Inflammatory macrophage (primary cell): ENCODE measurements at regions not wholly inside any gene's neighbourhood (a gene's known extent, or its start where the extent isn't known, plus 50 kb on each side); places are given as distances from the start of the nearest gene placed in this dataset.
"Not testable (repeated sequence)": the region's sequence is repeated elsewhere in the genome, so short reads cannot be mapped to it uniquely, and the experiment has no call there.

Experiments
- DNase-seq, 2 donors: peaks; one replicate each; pipeline ENCODE4 v3.0.0-alpha.2; 2020 to 2022

DNA sequence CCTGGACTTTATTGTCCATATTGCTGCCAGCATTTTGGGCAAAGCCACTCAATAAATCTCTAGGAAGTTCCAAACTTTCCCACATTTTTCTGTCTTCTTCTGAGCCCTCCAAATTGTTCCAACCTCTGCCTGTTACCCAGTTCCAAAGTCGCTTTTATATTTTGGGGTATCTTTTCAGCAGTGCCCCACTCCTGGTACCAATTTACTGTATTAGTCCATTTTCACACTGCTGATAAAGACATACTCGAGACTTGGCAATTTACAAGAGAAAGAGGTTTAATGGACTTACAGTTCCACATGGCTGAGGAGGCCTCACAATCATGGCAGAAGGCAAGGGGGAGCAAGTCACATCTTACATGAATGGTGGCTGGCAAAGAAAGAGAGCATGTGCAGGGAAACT lies 53.4 kb downstream of the AHSP start:
- not testable (repeated sequence) for DNase-seq

GRCh38 chr16:31601737-31602384 lies 74.2 kb downstream of the AHSP start:
- not testable (repeated sequence) for DNase-seq

DNA sequence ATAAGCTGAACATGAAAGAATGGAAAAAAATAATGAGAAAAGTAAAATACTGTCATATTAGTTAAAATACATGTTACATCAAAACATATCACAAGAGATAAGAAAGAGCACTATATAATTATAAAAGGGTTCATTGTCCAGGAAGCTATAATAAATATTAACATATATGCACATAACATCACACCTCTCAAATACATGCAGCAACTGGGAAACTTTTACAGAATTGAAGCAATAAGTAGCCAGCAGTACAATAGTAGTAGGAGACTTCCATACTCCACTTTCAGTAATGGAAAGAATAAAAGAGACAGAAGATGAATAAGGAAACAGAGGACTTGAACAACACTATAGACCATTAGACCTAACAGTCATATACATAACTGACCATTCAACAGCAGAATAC lies 90.4 kb downstream of the AHSP start:
- DNase-seq: no peak

GRCh38 chr16:31636433-31636832 lies 108.7 kb downstream of the AHSP start:
- DNase-seq: no peak

GRCh38 chr16:31641279-31641678 lies 113.6 kb downstream of the AHSP start:
- DNase-seq: no peak

- DNase-seq: not testable (repeated sequence)
Observed at GRCh38 chr16:31655674-31656073, 128.0 kb downstream of the AHSP start.

GRCh38 chr16:31664683-31665482 lies 137.2 kb downstream of the AHSP start:
- no peak for DNase-seq

DNA sequence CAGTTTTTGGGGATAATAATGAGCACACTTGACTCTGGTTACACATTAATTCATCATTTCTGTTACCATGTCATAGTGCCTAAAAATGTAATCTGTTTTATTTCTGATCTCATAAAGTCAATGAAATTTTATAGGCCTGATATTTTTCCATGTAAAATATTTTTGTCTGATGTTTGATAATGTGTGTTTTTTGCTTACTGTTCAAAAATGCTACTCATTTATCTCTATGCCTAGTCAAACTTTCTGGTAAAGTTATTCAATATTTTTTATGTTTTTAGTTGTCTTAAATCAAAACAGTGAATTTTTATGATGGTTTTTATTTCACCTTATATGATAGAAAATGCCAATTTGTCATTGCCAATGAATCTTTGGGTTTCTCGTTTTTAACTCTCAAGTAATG lies 147.0 kb downstream of the AHSP start:
- DNase-seq: no peak

DNA sequence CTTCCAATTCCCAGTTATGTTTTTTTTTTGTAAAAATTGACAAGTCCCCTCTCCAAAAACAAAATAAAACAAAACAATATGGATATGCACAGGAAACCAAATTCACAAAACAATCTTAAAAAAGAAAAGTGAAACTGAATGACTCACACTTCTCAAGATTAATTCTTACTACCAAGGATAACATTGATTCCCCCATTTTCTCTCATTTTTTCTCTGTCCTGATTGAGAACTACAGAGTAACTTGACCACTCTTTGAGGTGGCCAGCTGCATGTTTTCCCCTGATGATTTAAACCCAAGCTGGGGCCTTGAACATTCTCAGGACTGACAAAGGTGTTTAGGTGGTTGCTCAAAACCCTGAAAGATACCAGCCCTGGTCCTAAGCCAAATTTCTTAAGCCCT lies 149.0 kb downstream of the AHSP start:
- DNase-seq: no peak

DNA sequence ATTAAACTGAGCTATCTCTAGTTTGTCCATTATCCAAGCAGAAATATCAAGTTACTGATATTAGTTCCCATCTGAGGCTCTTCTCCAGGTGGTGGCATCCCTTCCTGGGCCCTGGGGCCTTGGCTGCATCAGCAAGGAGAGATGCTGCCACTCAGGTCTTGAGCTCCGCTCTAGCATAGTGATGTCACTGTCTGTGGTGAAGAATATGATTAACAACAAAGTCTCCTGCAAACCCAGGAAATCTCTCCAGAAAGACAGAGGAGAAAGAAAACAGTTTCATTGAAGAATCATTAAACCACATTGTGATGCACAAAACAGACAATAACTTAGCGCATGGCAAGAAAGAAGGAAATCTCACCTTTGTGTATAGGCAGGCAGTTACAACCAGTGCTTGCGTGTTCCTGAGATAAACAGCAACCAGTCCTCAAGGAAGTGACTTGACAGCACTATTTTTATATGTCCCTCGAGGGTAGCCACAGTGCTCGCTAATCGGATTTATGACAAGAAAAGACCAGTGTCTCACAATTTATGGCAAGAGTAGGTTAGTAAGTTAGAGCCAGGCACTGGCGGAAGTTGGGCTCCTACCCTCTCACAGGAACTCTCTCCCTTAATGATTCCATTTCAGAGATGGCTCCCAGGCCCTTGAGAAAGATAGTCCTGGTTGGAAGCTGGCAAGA lies 151.1 kb downstream of the AHSP start:
- no peak for DNase-seq

DNA sequence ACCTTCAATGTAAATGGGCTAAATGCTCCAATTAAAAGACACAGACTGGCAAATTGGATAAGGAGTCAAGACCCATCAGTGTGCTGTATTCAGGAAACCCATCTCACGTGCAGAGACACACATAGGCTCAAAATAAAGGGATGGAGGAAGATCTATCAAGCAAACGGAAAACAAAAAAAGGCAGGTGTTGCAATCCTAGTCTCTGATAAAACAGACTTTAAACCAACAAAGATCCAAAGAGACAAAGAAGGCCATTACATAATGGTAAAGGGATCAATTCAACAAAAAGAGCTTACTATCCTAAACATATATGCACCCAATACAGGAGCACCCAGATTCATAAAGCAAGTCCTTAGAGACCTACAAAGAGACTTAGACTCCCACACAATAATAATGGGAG lies 161.6 kb downstream of the AHSP start:
- not testable (repeated sequence) for DNase-seq

DNA sequence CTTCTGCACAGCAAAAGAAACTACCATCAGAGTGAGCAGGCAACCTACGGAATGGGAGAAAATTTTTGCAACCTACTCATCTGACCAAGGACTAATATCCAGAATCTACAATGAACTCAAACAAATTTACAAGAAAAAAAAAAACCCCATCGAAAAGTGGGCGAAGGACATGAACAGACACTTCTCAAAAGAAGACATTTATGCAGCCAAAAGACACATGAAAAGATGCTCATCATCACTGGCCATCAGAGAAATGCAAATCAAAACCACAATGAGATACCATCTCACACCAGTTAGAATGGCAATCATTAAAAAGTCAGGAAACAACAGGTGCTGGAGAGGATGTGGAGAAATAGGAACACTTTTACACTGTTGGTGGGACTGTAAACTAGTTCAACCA lies 164.6 kb downstream of the AHSP start:
- DNase-seq: not testable (repeated sequence)

DNA sequence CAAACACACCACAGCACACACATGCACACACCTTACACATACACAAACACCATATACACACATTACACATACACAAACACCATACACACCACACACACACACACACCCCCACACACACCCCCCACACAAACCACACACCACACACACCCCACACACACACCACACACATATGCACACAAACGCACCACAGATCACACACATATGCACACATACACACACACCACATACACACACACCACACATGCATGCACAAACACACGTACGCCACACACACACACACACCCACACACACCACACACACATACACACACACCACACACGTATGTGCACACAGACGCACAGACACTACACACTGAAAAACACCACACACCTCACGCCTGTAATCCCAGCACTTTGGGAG lies 166.0 kb downstream of the AHSP start:
- DNase-seq: no peak

DNA sequence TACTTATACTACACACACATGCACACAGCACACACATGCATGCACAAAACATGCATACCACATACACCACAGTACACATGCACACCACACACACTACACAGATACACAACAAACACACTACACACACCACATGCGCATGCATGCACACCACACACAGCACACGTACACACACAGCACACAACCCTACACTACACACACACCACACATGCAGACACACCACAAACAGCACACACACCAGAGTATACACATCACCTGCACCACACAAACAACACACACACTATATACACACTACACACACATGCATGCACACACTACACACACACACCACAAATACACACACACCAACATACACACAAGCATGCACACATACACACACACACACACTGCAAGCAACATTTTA lies 166.8 kb downstream of the AHSP start:
- no peak for DNase-seq

- peak; percentile 69 to 88 for DNase-seq
Observed at GRCh38 chr16:31695667-31696066, 168.0 kb downstream of the AHSP start.

GRCh38 chr16:31696968-31697743 lies 169.5 kb downstream of the AHSP start:
- DNase-seq: peak; percentile 22 to 38

GRCh38 chr16:31697744-31698125 lies 170.0 kb downstream of the AHSP start:
- no peak for DNase-seq

- DNase-seq: no peak
Observed at GRCh38 chr16:31698901-31699300, 171.2 kb downstream of the AHSP start.

GRCh38 chr16:31699601-31700000 lies 171.9 kb downstream of the AHSP start:
- DNase-seq: no peak

- DNase-seq: no peak
Observed at GRCh38 chr16:31700200-31700529, 172.5 kb downstream of the AHSP start.

DNA sequence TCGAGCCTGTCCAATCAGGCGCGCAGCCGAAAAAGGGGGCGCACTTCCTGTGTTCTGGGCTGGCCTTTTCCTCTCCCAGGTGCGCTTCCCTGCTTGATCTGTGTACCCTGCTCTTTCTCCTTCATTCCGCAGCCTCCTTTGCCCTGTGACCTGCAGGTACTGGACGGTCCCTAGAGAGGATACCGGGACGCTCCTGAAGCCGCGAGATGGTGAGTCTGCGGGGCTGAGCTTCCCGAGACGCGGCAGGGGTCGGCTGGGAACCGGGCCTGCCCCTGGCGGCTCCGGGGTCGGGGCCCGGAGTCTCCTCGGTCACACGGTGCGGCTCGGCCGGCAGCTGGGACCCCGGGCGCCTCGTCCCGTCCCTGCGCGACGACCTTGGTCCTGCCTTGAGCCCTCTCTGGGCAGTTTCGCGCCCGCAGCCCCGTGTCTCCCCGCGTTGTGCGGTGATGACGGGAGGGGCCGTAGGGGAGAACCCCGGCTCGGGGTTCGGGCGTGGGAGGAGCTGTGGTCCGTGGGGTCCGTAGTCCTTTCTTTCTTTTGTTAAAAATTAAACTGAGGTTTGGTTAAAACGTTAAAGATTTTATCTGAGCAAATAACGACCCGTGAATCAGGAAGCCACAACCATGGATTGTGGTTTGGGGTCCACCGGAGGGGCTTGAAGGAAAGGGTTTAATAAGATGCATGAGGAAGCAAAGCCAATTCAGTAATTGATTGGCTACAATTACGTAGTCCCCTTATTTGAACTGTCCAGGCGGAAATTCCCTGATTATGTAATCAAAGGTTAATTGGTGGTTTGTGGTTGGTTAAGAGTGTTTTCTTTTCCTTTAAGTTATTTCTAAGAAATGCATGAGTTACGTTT lies 172.8 kb upstream of the ZNF267 start:
- no peak for DNase-seq

DNA sequence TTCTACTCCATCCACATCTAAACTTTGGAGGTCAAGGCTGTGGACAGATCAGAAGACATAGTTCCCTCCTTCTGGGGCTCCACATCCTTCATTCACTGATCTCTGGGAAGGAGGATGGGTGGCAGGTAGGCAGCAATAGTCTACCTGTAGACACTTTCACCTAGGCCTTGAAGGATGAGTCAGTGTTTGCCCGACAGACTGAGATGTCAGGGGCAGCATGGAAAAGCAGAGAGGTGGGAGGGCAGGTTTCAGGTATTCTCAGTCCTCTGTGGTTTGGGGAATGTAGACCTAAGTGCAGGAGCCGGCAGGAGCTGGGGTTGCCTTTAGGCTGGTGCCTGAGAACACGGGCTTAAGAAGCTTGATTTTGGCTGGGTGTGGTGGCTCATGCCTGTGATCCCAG lies 171.9 kb upstream of the ZNF267 start:
- DNase-seq: no peak
